MM.1S (cell line): ENCODE measurements at regions not wholly inside any gene's neighbourhood (a gene's known extent, or its start where the extent isn't known, plus 50 kb on each side); places are given as distances from the start of the nearest gene placed in this dataset.

Experiments used
- CTCF ChIP-seq: fragments of 300-600 bp; sonication (generic); IDR thresholded peaks from 2 replicates; pipeline ENCODE4 v1.5.1; 2016; ENCODE audit warnings: antibody characterized with exemption, low read length, mixed read lengths
- EZH2 ChIP-seq: fragments of 300-600 bp; sonication (generic); optimal IDR thresholded peaks from 2 replicates; pipeline ENCODE3; 2017; ENCODE audit warnings: low read depth, mild to moderate bottlenecking, antibody characterized with exemption, low read length, mixed read lengths

GRCh38 chr2:16117791-16118610 lies 177.7 kb downstream of the MYCN start:
- TF ChIP-seq CTCF (no peak), EZH2 (no peak)
